Effector memory CD4-positive, alpha-beta T cell (primary cell): ENCODE measurements at regions not wholly inside any gene's neighbourhood (a gene's known extent, or its start where the extent isn't known, plus 50 kb on each side); places are given as distances from the start of the nearest gene placed in this dataset.

Experiments
- DNase-seq, 3 donors: peaks; one replicate each; pipeline ENCODE4 v3.0.0-alpha.2; 2020
- H3K27ac ChIP-seq: 2 replicates; pipeline ENCODE4 v1.7.0; 2013; ENCODE audit warnings: mild to moderate bottlenecking, low read length, moderate library complexity; ENCODE audit not compliant: insufficient read depth, poor library complexity, severe bottlenecking
- H3K27me3 ChIP-seq: replicated peaks from 2 replicates; pipeline ENCODE4 v1.7.0; 2013; ENCODE audit warnings: mild to moderate bottlenecking, low read length; ENCODE audit not compliant: insufficient read depth, control insufficient read depth, poor library complexity, severe bottlenecking
- H3K36me3 ChIP-seq: 2 replicates; pipeline ENCODE4 v1.7.0; 2013; ENCODE audit warnings: mild to moderate bottlenecking, low read length, moderate library complexity; ENCODE audit not compliant: control insufficient read depth, insufficient read depth
- H3K4me1 ChIP-seq: 2 replicates; pipeline ENCODE4 v1.7.0; 2013; ENCODE audit warnings: low read length, mild to moderate bottlenecking; ENCODE audit not compliant: control insufficient read depth, insufficient read depth, poor library complexity, severe bottlenecking
- H3K4me3 ChIP-seq: 2 replicates; pipeline ENCODE4 v1.7.0; 2013; ENCODE audit warnings: low read length, low read depth, mild to moderate bottlenecking; ENCODE audit not compliant: insufficient read depth, poor library complexity, severe bottlenecking
- H3K9me3 ChIP-seq: 2 replicates; pipeline ENCODE4 v1.7.0; 2013; ENCODE audit warnings: mild to moderate bottlenecking, low read length, moderate library complexity; ENCODE audit not compliant: control insufficient read depth

- H3K4me1 ChIP-seq: no peaks in the 10 kb centered on the region
- no peaks in the 10 kb centered on the region for H3K9me3 ChIP-seq
- no peaks in the 10 kb centered on the region for H3K27me3 ChIP-seq
- no peak overlapping the region for H3K4me3 ChIP-seq
- no peak for DNase-seq
- H3K36me3 ChIP-seq: no peaks in the 10 kb centered on the region
- no peak overlapping the region for H3K27ac ChIP-seq
Observed at GRCh38 chr3:193835414-193835813, 242.4 kb downstream of the OPA1 start.

- Histone ChIP-seq H3K9me3 (no peaks in the 10 kb centered on the region), H3K27ac (no peak overlapping the region), H3K36me3 (no peaks in the 10 kb centered on the region), H3K27me3 (no peaks in the 10 kb centered on the region), H3K4me3 (no peak overlapping the region), H3K4me1 (no peaks in the 10 kb centered on the region)
- DNase-seq: no peak
Observed at GRCh38 chr3:193836511-193836910, 243.5 kb downstream of the OPA1 start.

GRCh38 chr3:193836918-193837317 lies 243.9 kb downstream of the OPA1 start:
- H3K4me3 ChIP-seq: no peak overlapping the region
- H3K9me3 ChIP-seq: no peaks in the 10 kb centered on the region
- H3K27me3 ChIP-seq: no peaks in the 10 kb centered on the region
- no peaks in the 10 kb centered on the region for H3K4me1 ChIP-seq
- DNase-seq: no peak
- no peak overlapping the region for H3K27ac ChIP-seq
- no peaks in the 10 kb centered on the region for H3K36me3 ChIP-seq

DNA sequence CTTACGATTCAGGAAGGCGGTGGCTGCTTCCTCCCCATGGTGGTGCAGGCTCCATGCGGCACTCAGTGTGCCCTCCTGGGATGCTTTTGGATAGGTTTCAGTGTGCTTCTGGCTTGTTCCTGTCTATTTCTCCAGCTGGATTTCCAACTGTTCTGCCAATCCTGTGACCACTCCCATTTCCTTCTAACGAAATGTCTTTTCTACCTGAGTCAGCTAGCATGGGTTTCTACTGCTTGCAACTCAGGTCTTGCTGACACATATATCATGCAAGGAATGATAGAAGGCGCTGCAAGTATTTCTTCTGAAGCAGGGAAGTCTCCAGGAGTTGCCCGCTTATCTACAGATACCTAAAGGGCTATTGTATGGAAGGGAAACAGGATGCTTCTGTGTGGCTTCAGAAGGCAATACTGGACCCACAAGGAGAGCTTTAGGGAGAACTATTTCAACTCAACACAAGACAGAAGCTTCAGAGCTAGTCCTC lies 244.4 kb downstream of the OPA1 start:
- Histone ChIP-seq H3K36me3 (no peaks in the 10 kb centered on the region), H3K27me3 (no peaks in the 10 kb centered on the region), H3K4me3 (no peak overlapping the region), H3K4me1 (no peaks in the 10 kb centered on the region), H3K27ac (no peak overlapping the region), H3K9me3 (no peaks in the 10 kb centered on the region)
- no peak for DNase-seq

GRCh38 chr3:193840111-193840641 lies 247.2 kb downstream of the OPA1 start:
- Histone ChIP-seq H3K27ac (no peak overlapping the region), H3K4me1 (no peaks in the 10 kb centered on the region), H3K36me3 (no peaks in the 10 kb centered on the region), H3K4me3 (no peak overlapping the region), H3K27me3 (no peaks in the 10 kb centered on the region), H3K9me3 (no peaks in the 10 kb centered on the region)
- no peak for DNase-seq

- Histone ChIP-seq H3K27ac (no peak overlapping the region), H3K27me3 (no peaks in the 10 kb centered on the region), H3K4me1 (no peaks in the 10 kb centered on the region), H3K9me3 (no peaks in the 10 kb centered on the region), H3K36me3 (no peaks in the 10 kb centered on the region), H3K4me3 (no peak overlapping the region)
- no peak for DNase-seq
Observed at GRCh38 chr3:193841581-193841980, 248.6 kb downstream of the OPA1 start.

DNA sequence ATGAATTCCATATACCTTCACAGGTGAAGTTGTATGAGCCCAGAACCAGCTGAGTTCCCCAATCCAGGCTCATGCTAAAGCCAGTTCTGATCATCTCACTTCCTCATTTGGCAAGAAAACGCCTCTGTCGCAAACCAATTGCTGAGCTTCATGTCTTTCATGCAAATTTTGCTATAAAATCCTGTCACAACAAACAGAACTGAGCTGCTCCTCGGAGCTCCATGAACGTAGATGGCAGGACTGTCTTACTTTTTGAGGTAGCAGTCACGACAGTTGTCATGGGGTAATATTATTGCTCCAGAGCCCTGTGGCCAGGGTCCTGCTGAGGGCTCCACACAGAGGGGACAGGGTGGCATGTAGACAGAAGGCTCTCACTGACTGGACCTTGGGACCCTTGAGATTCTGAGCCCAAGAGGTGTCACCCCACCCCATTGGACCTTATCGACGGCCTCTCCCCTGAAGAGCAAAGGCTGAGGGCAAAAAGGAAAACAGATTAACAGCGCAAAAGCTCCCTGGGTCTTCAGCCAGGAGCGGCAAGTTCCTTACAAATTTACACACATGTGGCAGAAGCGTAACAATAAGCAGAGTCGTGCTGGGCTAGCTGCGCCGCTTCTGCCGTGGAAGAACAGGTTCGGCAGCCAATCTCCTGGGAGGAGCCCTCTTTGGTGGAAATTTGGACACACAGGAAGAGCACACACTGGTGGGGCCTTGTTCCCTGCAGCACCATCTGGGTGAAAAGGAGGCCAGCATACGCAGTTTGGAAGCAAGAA lies 249.2 kb downstream of the OPA1 start:
- H3K27me3 ChIP-seq: no peaks in the 10 kb centered on the region
- no peak overlapping the region for H3K27ac ChIP-seq
- H3K9me3 ChIP-seq: no peaks in the 10 kb centered on the region
- DNase-seq: no peak
- no peaks in the 10 kb centered on the region for H3K4me1 ChIP-seq
- no peak overlapping the region for H3K4me3 ChIP-seq
- no peaks in the 10 kb centered on the region for H3K36me3 ChIP-seq

- H3K4me3 ChIP-seq: no peak overlapping the region
- H3K27ac ChIP-seq: no peak overlapping the region
Observed at GRCh38 chr3:193842832-193843473, 249.9 kb downstream of the OPA1 start.

DNA sequence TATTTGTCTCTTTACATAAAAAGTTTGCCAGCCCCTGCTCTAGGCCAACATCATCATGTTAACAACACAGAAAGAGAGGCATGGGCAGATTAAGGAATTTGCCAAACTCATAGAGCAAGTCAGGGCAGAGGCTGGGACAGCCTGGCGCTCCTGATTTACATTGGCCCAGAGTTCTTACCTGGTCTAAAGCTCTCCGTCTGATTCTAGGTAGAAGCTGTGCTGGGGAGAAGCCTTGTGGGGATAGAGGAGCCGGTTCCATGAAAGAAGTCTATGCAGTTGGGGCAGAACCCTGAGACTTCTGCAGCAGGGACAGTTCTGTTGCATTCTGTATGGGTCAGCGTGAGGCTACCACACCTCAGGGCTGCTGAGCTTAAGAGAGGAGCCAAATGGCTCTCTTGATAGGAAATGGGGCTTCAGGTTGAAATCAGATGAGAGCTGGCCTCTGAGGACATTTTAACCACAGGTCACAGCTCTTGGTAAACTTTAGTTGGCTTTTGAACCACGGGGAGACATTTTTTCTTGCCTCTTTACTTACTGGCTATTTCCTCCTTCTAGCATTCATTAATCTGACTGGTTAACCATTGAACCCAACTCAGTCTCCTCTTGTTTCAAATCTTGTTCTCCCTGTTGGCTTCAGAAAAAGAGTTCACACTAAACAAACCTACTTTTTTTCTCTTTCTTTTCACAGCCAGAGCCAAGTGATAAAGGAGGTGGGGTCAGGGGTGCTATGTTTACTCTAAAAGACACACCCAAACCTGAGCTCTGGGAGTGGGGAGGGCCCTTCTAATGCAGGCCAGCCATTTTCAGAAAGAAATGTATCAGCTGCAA lies 250.7 kb downstream of the OPA1 start:
- no peak overlapping the region for H3K27ac ChIP-seq
- no peaks in the 10 kb centered on the region for H3K27me3 ChIP-seq
- H3K4me3 ChIP-seq: no peak overlapping the region
- H3K36me3 ChIP-seq: no peaks in the 10 kb centered on the region
- H3K9me3 ChIP-seq: no peaks in the 10 kb centered on the region
- no peaks in the 10 kb centered on the region for H3K4me1 ChIP-seq
- DNase-seq: no peak

More at GRCh38 chr3:193842832-193843473, 249.9 kb downstream of the OPA1 start:
- DNase-seq: no peak
- Histone ChIP-seq H3K9me3 (no peaks in the 10 kb centered on the region), H3K4me1 (no peaks in the 10 kb centered on the region), H3K27me3 (no peaks in the 10 kb centered on the region), H3K36me3 (no peaks in the 10 kb centered on the region)
